Activated CD8-positive, alpha-beta memory T cell treated with anti-CD3 and anti-CD28 coated beads, Interleukin-2, amount 10 ng/mL, durations not matched to agents 7 days and 5 days (primary cell): ENCODE measurements at regions not wholly inside any gene's neighbourhood (a gene's known extent, or its start where the extent isn't known, plus 50 kb on each side); places are given as distances from the start of the nearest gene placed in this dataset.

Source experiments
- ATAC-seq: fragments of 150-1000 bp; cut with Tn5 transposase; one replicate; pipeline ENCODE4 v1.10.0; 2021; ENCODE audit warnings: moderate library complexity
- CTCF ChIA-PET: fragments of 350-600 bp; sonication (Branson Sonifier 250); formaldehyde crosslinking; loops from one replicate; lab custom pipeline; 2021; ENCODE audit warnings: antibody characterized with exemption; lab: Charles Lee
- DNase-seq: peaks from one replicate; pipeline ENCODE4 v3.0.0-alpha.2; 2020
- H3K27ac Mint-ChIP-seq: one replicate; pipeline ENCODE4 v1.8.0; 2021; ENCODE audit warnings: mild to moderate bottlenecking, mixed read lengths
- H3K27me3 Mint-ChIP-seq: one replicate; pipeline ENCODE4 v1.8.0; 2021; ENCODE audit warnings: mixed read lengths
- H3K36me3 Mint-ChIP-seq: one replicate; pipeline ENCODE4 v1.8.0; 2021; ENCODE audit warnings: mild to moderate bottlenecking, mixed read lengths
- H3K4me1 Mint-ChIP-seq: one replicate; pipeline ENCODE4 v1.8.0; 2021; ENCODE audit warnings: mixed read lengths
- H3K4me3 Mint-ChIP-seq: one replicate; pipeline ENCODE4 v1.8.0; 2021; ENCODE audit warnings: mild to moderate bottlenecking, moderate library complexity, mixed read lengths
- H3K9me3 Mint-ChIP-seq: one replicate; pipeline ENCODE4 v1.8.0; 2022; ENCODE audit warnings: low read depth, mixed read lengths

GRCh38 chr18:42658171-42658570, 457.3 kb downstream of the RIT2 start:
- H3K4me1 Mint-ChIP-seq, result no peaks in the 10 kb centered on the region
- H3K9me3 Mint-ChIP-seq, result peaks cover 2% of the 10 kb centered on the region
- DNase-seq (no peak), ATAC-seq (no peak)
- H3K36me3 Mint-ChIP-seq, result no peaks in the 10 kb centered on the region
- H3K27ac Mint-ChIP-seq, result no peak overlapping the region
- no peak overlapping the region for H3K4me3 Mint-ChIP-seq
- CTCF ChIA-PET, result no interaction called here
- no peaks in the 10 kb centered on the region for H3K27me3 Mint-ChIP-seq

- DNase-seq, result no peak
- peaks cover 2% of the 10 kb centered on the region for H3K9me3 Mint-ChIP-seq
- H3K4me3 Mint-ChIP-seq, result no peak overlapping the region
- no peaks in the 10 kb centered on the region for H3K27me3 Mint-ChIP-seq
- no peak for ATAC-seq
- no peaks in the 10 kb centered on the region for H3K4me1 Mint-ChIP-seq
- H3K36me3 Mint-ChIP-seq, result no peaks in the 10 kb centered on the region
- H3K27ac Mint-ChIP-seq, result no peak overlapping the region
- CTCF ChIA-PET, result no interaction called here
Observed at GRCh38 chr18:42659187-42659586, 456.3 kb downstream of the RIT2 start.

GRCh38 chr18:42670860-42671259, 444.6 kb downstream of the RIT2 start:
- Mint-ChIP-seq H3K9me3 (peaks cover 4% of the 10 kb centered on the region), H3K4me1 (no peaks in the 10 kb centered on the region), H3K27ac (no peak overlapping the region), H3K36me3 (no peaks in the 10 kb centered on the region), H3K27me3 (no peaks in the 10 kb centered on the region), H3K4me3 (no peak overlapping the region)
- DNase-seq, result no peak
- no peak for ATAC-seq
- CTCF ChIA-PET, result no interaction called here

- H3K27ac Mint-ChIP-seq, result no peak overlapping the region
- H3K36me3 Mint-ChIP-seq, result no peaks in the 10 kb centered on the region
- H3K9me3 Mint-ChIP-seq, result peaks cover 4% of the 10 kb centered on the region
- CTCF ChIA-PET, result no interaction called here
- no peaks in the 10 kb centered on the region for H3K27me3 Mint-ChIP-seq
- H3K4me1 Mint-ChIP-seq, result no peaks in the 10 kb centered on the region
- DNase-seq, result no peak
- H3K4me3 Mint-ChIP-seq, result no peak overlapping the region
- ATAC-seq, result no peak
Observed at GRCh38 chr18:42675810-42676209, 439.7 kb downstream of the RIT2 start.

GRCh38 chr18:42683094-42683493, 432.4 kb downstream of the RIT2 start:
- no peaks in the 10 kb centered on the region for H3K4me1 Mint-ChIP-seq
- H3K27ac Mint-ChIP-seq, result no peak overlapping the region
- no peak overlapping the region for H3K4me3 Mint-ChIP-seq
- ATAC-seq (no peak), DNase-seq (no peak)
- H3K36me3 Mint-ChIP-seq, result no peaks in the 10 kb centered on the region
- CTCF ChIA-PET, result no interaction called here
- no peaks in the 10 kb centered on the region for H3K27me3 Mint-ChIP-seq
- H3K9me3 Mint-ChIP-seq, result peaks cover 6% of the 10 kb centered on the region

- DNase-seq (no peak), ATAC-seq (no peak)
- no peak overlapping the region for H3K4me3 Mint-ChIP-seq
- H3K27ac Mint-ChIP-seq, result no peak overlapping the region
- no peaks in the 10 kb centered on the region for H3K4me1 Mint-ChIP-seq
- no peaks in the 10 kb centered on the region for H3K36me3 Mint-ChIP-seq
- CTCF ChIA-PET, result no interaction called here
- no peaks in the 10 kb centered on the region for H3K9me3 Mint-ChIP-seq
- no peaks in the 10 kb centered on the region for H3K27me3 Mint-ChIP-seq
Observed at GRCh38 chr18:42689310-42689709, 426.2 kb downstream of the RIT2 start.
